ENCODE measurements at regions not wholly inside any gene's neighbourhood (a gene's known extent, or its start where the extent isn't known, plus 50 kb on each side); places are given as distances from the start of the nearest gene placed in this dataset.

- no peaks in the 10 kb centered on the region for H3K27me3 ChIP-seq
- Mint-ChIP-seq H3K4me3 (no peak overlapping the region), H3K36me3 (no peaks in the 10 kb centered on the region), H3K4me1 (peaks cover 37% of the 10 kb centered on the region), H3K9me3 (peaks cover 18% of the 10 kb centered on the region), H3K27ac (peak overlapping the region; percentile 62), H3K27me3 (ENCODE audit: insufficient read depth, low read depth) (no peaks in the 10 kb centered on the region)
- H3K27ac ChIP-seq = no peak overlapping the region
- H4K20me1 ChIP-seq (ENCODE audit: low read depth) = no peaks in the 10 kb centered on the region
- H3K36me3 ChIP-seq = no peaks in the 10 kb centered on the region
- H3K9me3 ChIP-seq (ENCODE audit: low read depth) = no peaks in the 10 kb centered on the region
- no peaks in the 10 kb centered on the region for H3K79me2 ChIP-seq (ENCODE audit: low read depth)
- H3K4me3 ChIP-seq = no peak overlapping the region
- H3K9ac ChIP-seq = no peak overlapping the region
- TF ChIP-seq EZH2 (IDR thresholded peaks at IDR 0.05) = no peak
- no peak for TF ChIP-seq EZH2phosphoT487 (IDR thresholded peaks at IDR 0.05)
- no peak for TF ChIP-seq CTCF (IDR thresholded peaks at IDR 0.05)
- H3K4me2 ChIP-seq = peak overlapping the region; percentile 28
- H3K4me1 ChIP-seq = peaks cover 23% of the 10 kb centered on the region
- peak overlapping the region; percentile 60 for H2AFZ ChIP-seq (replicated peaks)
- peaks cover 3% of the 10 kb centered on the region for H3F3A ChIP-seq (ENCODE audit: low read depth)
- peak; percentile 9 for DNase-seq (ENCODE audit: low spot score)
Measured at GRCh38 chr4:17187003-17187402, 288.6 kb upstream of the LDB2 start.

- no peak for TF ChIP-seq EZH2phosphoT487 (IDR thresholded peaks at IDR 0.05)
- no peak for TF ChIP-seq CTCF (IDR thresholded peaks at IDR 0.05)
- no peak for TF ChIP-seq EZH2 (IDR thresholded peaks at IDR 0.05)
- no peak overlapping the region for H3K4me3 ChIP-seq
- H3K27ac ChIP-seq = no peak overlapping the region
- H3K4me1 ChIP-seq = peaks cover 14% of the 10 kb centered on the region
- no peak for DNase-seq (ENCODE audit: low spot score)
- peaks cover 3% of the 10 kb centered on the region for H3F3A ChIP-seq (ENCODE audit: low read depth)
- H3K36me3 ChIP-seq = no peaks in the 10 kb centered on the region
- H3K27me3 ChIP-seq = no peaks in the 10 kb centered on the region
- no peaks in the 10 kb centered on the region for H4K20me1 ChIP-seq (ENCODE audit: low read depth)
- no peaks in the 10 kb centered on the region for H3K9me3 ChIP-seq (ENCODE audit: low read depth)
- H3K79me2 ChIP-seq (ENCODE audit: low read depth) = no peaks in the 10 kb centered on the region
- Mint-ChIP-seq H3K4me1 (peaks cover 29% of the 10 kb centered on the region), H3K4me3 (no peak overlapping the region), H3K9me3 (peaks cover 2% of the 10 kb centered on the region), H3K27me3 (ENCODE audit: insufficient read depth, low read depth) (no peaks in the 10 kb centered on the region), H3K36me3 (no peaks in the 10 kb centered on the region), H3K27ac (peak overlapping the region; percentile 64)
- H3K9ac ChIP-seq = no peak overlapping the region
- H3K4me2 ChIP-seq = no peak overlapping the region
- H2AFZ ChIP-seq (replicated peaks) = peak overlapping the region; percentile 59
Measured at GRCh38 chr4:17182888-17183287, 284.4 kb upstream of the LDB2 start.

- H3K27ac Mint-ChIP-seq = no peak overlapping the region
Measured at GRCh38 chr4:17174751-17175150, 276.3 kb upstream of the LDB2 start.

More at GRCh38 chr4:17174751-17175150, 276.3 kb upstream of the LDB2 start:
- Mint-ChIP-seq H3K27me3 (ENCODE audit: insufficient read depth, low read depth) (peaks cover 2% of the 10 kb centered on the region), H3K4me1 (peaks cover 12% of the 10 kb centered on the region), H3K36me3 (no peaks in the 10 kb centered on the region), H3K4me3 (no peak overlapping the region), H3K9me3 (no peaks in the 10 kb centered on the region)
- no peak overlapping the region for H2AFZ ChIP-seq (replicated peaks)
- no peak for TF ChIP-seq CTCF (IDR thresholded peaks at IDR 0.05)
- TF ChIP-seq EZH2 (IDR thresholded peaks at IDR 0.05) = no peak
- no peak for TF ChIP-seq EZH2phosphoT487 (IDR thresholded peaks at IDR 0.05)
- H3K4me1 ChIP-seq = no peaks in the 10 kb centered on the region
- H4K20me1 ChIP-seq (ENCODE audit: low read depth) = no peaks in the 10 kb centered on the region
- H3K4me3 ChIP-seq = no peak overlapping the region
- H3K36me3 ChIP-seq = no peaks in the 10 kb centered on the region
- H3K9me3 ChIP-seq (ENCODE audit: low read depth) = no peaks in the 10 kb centered on the region
- no peaks in the 10 kb centered on the region for H3F3A ChIP-seq (ENCODE audit: low read depth)
- no peak overlapping the region for H3K9ac ChIP-seq
- DNase-seq (ENCODE audit: low spot score) = no peak
- H3K79me2 ChIP-seq (ENCODE audit: low read depth) = no peaks in the 10 kb centered on the region
- no peak overlapping the region for H3K27ac ChIP-seq
- no peaks in the 10 kb centered on the region for H3K27me3 ChIP-seq
- no peak overlapping the region for H3K4me2 ChIP-seq

Measured in neural progenitor cell (in vitro differentiated cells).